ENCODE measurements at regions not wholly inside any gene's neighbourhood (a gene's known extent, or its start where the extent isn't known, plus 50 kb on each side); places are given as distances from the start of the nearest gene placed in this dataset.

DNA sequence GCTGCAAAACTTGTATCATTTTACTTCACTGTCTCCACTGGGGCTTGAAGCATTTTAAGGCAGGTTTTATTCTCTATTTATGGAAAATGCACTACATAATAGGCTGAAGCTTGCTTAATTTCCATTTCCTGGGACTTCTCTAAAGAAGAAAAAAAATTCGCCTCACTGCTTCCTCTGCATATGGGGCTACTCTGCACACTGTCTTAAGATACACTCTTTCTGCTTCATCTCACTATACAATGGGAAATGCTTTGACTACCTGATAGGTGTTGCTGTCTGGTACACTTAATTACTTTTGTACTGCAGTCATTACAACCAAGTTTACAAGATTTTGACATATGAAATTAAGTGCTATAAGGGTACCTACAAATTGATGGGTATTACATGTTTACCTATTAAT, 466.0 kb downstream of the KCNJ18 start:
- Histone ChIP-seq H2AFZ (ENCODE audit: insufficient read depth, low read depth, low read length, poor library complexity, severe bottlenecking) (no peak overlapping the region), H3K36me3 (replicated peaks in 1 of 2; ENCODE audit: control insufficient read depth in 1 of 2, insufficient read depth in 2 of 2, low read length in 2 of 2) (no peaks in the 10 kb centered on the region), H3K4me3 (replicated peaks in 1 of 3; ENCODE audit: low read depth in 2 of 3, low read length in 3 of 3) (no peak overlapping the region), H3K4me2 (replicated peaks; ENCODE audit: extremely low read depth, low read length, poor library complexity, severe bottlenecking) (no peak overlapping the region), H3K79me2 (ENCODE audit: insufficient read depth, low read length) (no peaks in the 10 kb centered on the region), H3K9ac (ENCODE audit: insufficient read depth, low read length, poor library complexity, severe bottlenecking) (no peak overlapping the region), H3K27ac (ENCODE audit: low read depth in 1 of 2, low read length in 2 of 2) (no peak overlapping the region), H3K27me3 (ENCODE audit: control insufficient read depth in 2 of 2, insufficient read depth in 2 of 2, low read length in 2 of 2) (no peaks in the 10 kb centered on the region), H3K9me3 (replicated peaks in 1 of 2; ENCODE audit: control insufficient read depth in 1 of 2, insufficient read depth in 1 of 2, low read length in 2 of 2) (peaks cover 6 to 8% of the 10 kb centered on the region in 2 donors), H3K4me1 (ENCODE audit: control insufficient read depth in 1 of 2, insufficient read depth in 2 of 2, low read length in 2 of 2) (no peaks in the 10 kb centered on the region), H4K20me1 (ENCODE audit: insufficient read depth, low read length) (no peaks in the 10 kb centered on the region)
- TF ChIP-seq, protein P1, sequence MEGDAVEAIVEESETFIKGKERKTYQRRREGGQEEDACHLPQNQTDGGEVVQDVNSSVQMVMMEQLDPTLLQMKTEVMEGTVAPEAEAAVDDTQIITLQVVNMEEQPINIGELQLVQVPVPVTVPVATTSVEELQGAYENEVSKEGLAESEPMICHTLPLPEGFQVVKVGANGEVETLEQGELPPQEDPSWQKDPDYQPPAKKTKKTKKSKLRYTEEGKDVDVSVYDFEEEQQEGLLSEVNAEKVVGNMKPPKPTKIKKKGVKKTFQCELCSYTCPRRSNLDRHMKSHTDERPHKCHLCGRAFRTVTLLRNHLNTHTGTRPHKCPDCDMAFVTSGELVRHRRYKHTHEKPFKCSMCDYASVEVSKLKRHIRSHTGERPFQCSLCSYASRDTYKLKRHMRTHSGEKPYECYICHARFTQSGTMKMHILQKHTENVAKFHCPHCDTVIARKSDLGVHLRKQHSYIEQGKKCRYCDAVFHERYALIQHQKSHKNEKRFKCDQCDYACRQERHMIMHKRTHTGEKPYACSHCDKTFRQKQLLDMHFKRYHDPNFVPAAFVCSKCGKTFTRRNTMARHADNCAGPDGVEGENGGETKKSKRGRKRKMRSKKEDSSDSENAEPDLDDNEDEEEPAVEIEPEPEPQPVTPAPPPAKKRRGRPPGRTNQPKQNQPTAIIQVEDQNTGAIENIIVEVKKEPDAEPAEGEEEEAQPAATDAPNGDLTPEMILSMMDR (IDR thresholded peaks at IDR 0.05): no peak
- intact Hi-C loops (cut with micrococcal nuclease): loop anchor here in 1 of 2 donors (10.0 kb wide), 1 partner anchor 66 kb away; no protein-coding TSS in a partner anchor
- Mint-ChIP-seq H3K4me3 (no peak overlapping the region), H3K9me3 (peaks cover 0 to 8% (median 4%) of the 10 kb centered on the region in 7 donors), H3K4me1 (no peaks in the 10 kb centered on the region), H3K36me3 (no peaks in the 10 kb centered on the region), H3K27ac (no peak overlapping the region), H3K27me3 (ENCODE audit: low read depth in 3 of 3) (no peaks in the 10 kb centered on the region)
- no CpG with 5 or more reads among the region's 1 CpG for WGBS (ENCODE audit: insufficient coverage)
- DNase-seq: no peak

DNA sequence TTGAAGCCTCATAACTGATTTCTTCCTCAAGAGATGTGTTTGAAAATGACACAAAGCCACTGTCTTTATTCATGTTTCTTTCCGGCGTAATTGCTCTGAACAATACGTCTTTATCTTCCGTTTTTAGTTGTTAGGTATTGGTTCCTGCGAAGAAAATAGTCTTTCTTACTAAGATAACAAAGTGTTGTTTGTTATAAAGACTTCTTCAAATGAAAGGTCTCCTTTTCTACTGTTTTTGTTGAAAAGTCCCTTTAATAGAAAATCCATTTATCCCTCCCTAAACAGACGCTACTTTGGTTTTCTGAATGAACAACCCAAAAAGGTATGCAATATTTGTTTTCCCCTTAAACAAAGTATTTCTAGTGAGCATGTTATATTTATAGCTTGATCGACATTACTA, 469.1 kb downstream of the KCNJ18 start:
- no peaks in the 10 kb centered on the region for H3K27me3 ChIP-seq (ENCODE audit: control insufficient read depth in 2 of 2, insufficient read depth in 2 of 2, low read length in 2 of 2)
- H3K9me3 ChIP-seq (replicated peaks in 1 of 2; ENCODE audit: control insufficient read depth in 1 of 2, insufficient read depth in 1 of 2, low read length in 2 of 2): peaks cover 2 to 11% of the 10 kb centered on the region in 2 donors
- TF ChIP-seq, protein P1 (IDR thresholded peaks at IDR 0.05): no peak
- Mint-ChIP-seq H3K27ac (no peak overlapping the region), H3K9me3 (peaks cover 0 to 7% (median 3%) of the 10 kb centered on the region in 7 donors), H3K4me3 (no peak overlapping the region), H3K4me1 (no peaks in the 10 kb centered on the region), H3K36me3 (no peaks in the 10 kb centered on the region), H3K27me3 (ENCODE audit: low read depth in 3 of 3) (no peaks in the 10 kb centered on the region)
- H3K79me2 ChIP-seq (ENCODE audit: insufficient read depth, low read length): no peaks in the 10 kb centered on the region
- no peaks in the 10 kb centered on the region for H4K20me1 ChIP-seq (ENCODE audit: insufficient read depth, low read length)
- H3K27ac ChIP-seq (ENCODE audit: low read depth in 1 of 2, low read length in 2 of 2): no peak overlapping the region
- H3K4me2 ChIP-seq (replicated peaks; ENCODE audit: extremely low read depth, low read length, poor library complexity, severe bottlenecking): no peak overlapping the region
- H3K9ac ChIP-seq (ENCODE audit: insufficient read depth, low read length, poor library complexity, severe bottlenecking): no peak overlapping the region
- H3K4me1 ChIP-seq (ENCODE audit: control insufficient read depth in 1 of 2, insufficient read depth in 2 of 2, low read length in 2 of 2): no peaks in the 10 kb centered on the region
- no CpG with 5 or more reads among the region's 7 CpGs for WGBS (ENCODE audit: insufficient coverage)
- no peaks in the 10 kb centered on the region for H3K36me3 ChIP-seq (replicated peaks in 1 of 2; ENCODE audit: control insufficient read depth in 1 of 2, insufficient read depth in 2 of 2, low read length in 2 of 2)
- DNase-seq: no peak
- H2AFZ ChIP-seq (ENCODE audit: insufficient read depth, low read depth, low read length, poor library complexity, severe bottlenecking): no peak overlapping the region
- intact Hi-C loops (cut with micrococcal nuclease): no loop called here
- no peak overlapping the region for H3K4me3 ChIP-seq (replicated peaks in 1 of 3; ENCODE audit: low read depth in 2 of 3, low read length in 3 of 3)

All from CD14-positive monocyte (primary cell).